Heart right ventricle (tissue), 16 donors: ENCODE measurements at regions not wholly inside any gene's neighbourhood (a gene's known extent, or its start where the extent isn't known, plus 50 kb on each side); places are given as distances from the start of the nearest gene placed in this dataset.

Source experiments
- ATAC-seq, 8 donors: fragments of 200-7000 bp; cut with Tn5 transposase; one replicate each; pipeline ENCODE4 v1.9.1; 2020; ENCODE audit warnings: mild to moderate bottlenecking in 8 of 8, moderate library complexity in 8 of 8, moderate number of reproducible peaks in 1 of 8
- DNase-seq, 2 donors: peaks; one replicate each; pipeline ENCODE4 v3.0.0-alpha.2; 2020
- H3K27ac ChIP-seq, 10 donors: fragments of 200-600 bp; sonication (generic) in 2 of 10; one replicate each; pipeline versions ENCODE4 v1.5.0 to v1.8.0; 2020 to 2022; ENCODE audit warnings: mild to moderate bottlenecking in 3 of 10
- H3K27me3 ChIP-seq, 7 donors: fragments of 200-600 bp; one replicate each; pipeline ENCODE4 v1.8.0; 2021 to 2022; ENCODE audit warnings: mild to moderate bottlenecking in 2 of 7
- H3K36me3 ChIP-seq, 9 donors: fragments of 200-600 bp; sonication (generic) in 1 of 9; one replicate each; pipeline versions ENCODE4 v1.5.0 to v1.8.0; 2020 to 2022; ENCODE audit warnings: mild to moderate bottlenecking in 2 of 9
- H3K4me1 ChIP-seq, 9 donors: fragments of 200-600 bp; sonication (generic) in 1 of 9; one replicate each; pipeline versions ENCODE4 v1.5.0 to v1.8.0; 2020 to 2022; ENCODE audit warnings: mild to moderate bottlenecking in 4 of 9
- H3K4me3 ChIP-seq, 10 donors: fragments of 200-600 bp; sonication (generic) in 2 of 10; one replicate each; pipeline versions ENCODE4 v1.5.0 to v1.8.0; 2020 to 2022; ENCODE audit warnings: mild to moderate bottlenecking in 7 of 10, moderate library complexity in 2 of 10
- H3K9me3 ChIP-seq, 11 donors: fragments of 200-600 bp in 10 of 11; sonication (generic) in 2 of 11; one replicate each; pipeline versions ENCODE4 v1.5.0 to v1.8.0; 2013 to 2022; ENCODE audit warnings: mild to moderate bottlenecking in 2 of 11, control low read depth in 1 of 11, moderate library complexity in 1 of 11
- CTCF ChIP-seq, 9 donors: fragments of 200-600 bp; sonication (generic) in 2 of 9; IDR thresholded peaks; one replicate each; pipeline versions ENCODE4 v1.5.0 to v1.8.0; 2021 to 2022; ENCODE audit warnings: antibody characterized with exemption in 9 of 9, mild to moderate bottlenecking in 5 of 9, moderate library complexity in 1 of 9
- WGBS, 2 donors: extraction: QIAGEN DNeasy Blood & Tissue Kit; methylation state at CpG; one replicate each; pipeline ENCODE4 v1.1.7; 2013; ENCODE audit warnings: inconsistent platforms in 1 of 2; 5-methylcytosine and 5-hydroxymethylcytosine counted together
- intact Hi-C, 10 donors: fragments of 100-400 bp; cut with DNase I; formaldehyde crosslinking; loops; one replicate each; pipeline versions ENCODE4 v1.11.1 to v1.14.2; 2022
- donor health status: Arrhythmogenic right ventricular cardiomyopathy.
- donor health status: ischemic (EF 13 %, LVEDD 7.1; RV severe dilation, severe dysfunction).
- donor health status: healthy with polysubstance abuse.
- donor health status: DM: no; HTN: yes; CAD: no.
- donor health status: DM: no; HTN: no; CAD: no.
- donor health status: ischemic (EF 25% LVEDD 6.9; RV normal size, moderate dysfunction).
- donor health status: ischemic (EF 25% LVEDD 5.7; RV mildly dilated, moderate dysfunction).
- donor health status: healthy.
- donor health status: DM: yes; HTN: yes; CAD: no.
- donor health status: Ischemic cardiomyopathy.
- donor health status: ischemic (EF 35%, LVEDD 5.7; RV mildly dilated, moderate dysfunction).
- donor health status: nonischemic (EF 11% LVEDD 7.7; RV severe dilation, severe dysfunction).
- donor health status: DM: yes; HTN: yes; CAD: no.
- donor health status: PGD.
- donor health status: ischemic (EF 29% LVEDD 5.4; RV normal size, mild dysfunction).
- donor health status: nonischemic (EF 23%, LVEDD 6.1; RV moderate dilation, normal function).

GRCh38 chr2:128475427-128476211 is 157.0 kb upstream of the HS6ST1 start:
- peaks cover 0 to 2% (median under 1%) of the 10 kb centered on the region in 11 donors for H3K9me3 ChIP-seq

GRCh38 chr2:128477026-128477820 is 158.6 kb upstream of the HS6ST1 start:
- Histone ChIP-seq H3K4me1 (peaks cover 0 to 20% (median 14%) of the 10 kb centered on the region in 9 donors), H3K27ac (no peak overlapping the region), H3K4me3 (no peak overlapping the region), H3K27me3 (peaks cover 0 to 10% (median 0%) of the 10 kb centered on the region in 7 donors), H3K36me3 (no peaks in the 10 kb centered on the region), H3K9me3 (peaks cover 0 to 15% (median 4%) of the 10 kb centered on the region in 11 donors)
- 91% methylated on average over 12 of the region's 12 CpGs for WGBS, 2 donors
- TF ChIP-seq CTCF (IDR thresholded peaks at IDR 0.05), result no peak
- intact Hi-C loops, result no loop called here
- DNase-seq (no peak), ATAC-seq (no peak)

More at GRCh38 chr2:128475427-128476211, 157.0 kb upstream of the HS6ST1 start:
- Histone ChIP-seq H3K27me3 (peaks cover 0 to 10% (median 0%) of the 10 kb centered on the region in 7 donors), H3K36me3 (no peaks in the 10 kb centered on the region), H3K4me3 (no peak overlapping the region), H3K4me1 (peaks cover 0 to 20% (median 14%) of the 10 kb centered on the region in 9 donors), H3K27ac (no peak overlapping the region)
- intact Hi-C loops, result no loop called here
- TF ChIP-seq CTCF (IDR thresholded peaks at IDR 0.05), result no peak
- DNase-seq (no peak), ATAC-seq (no peak)
- 94 to 96% methylated on average over 17 of the region's 17 CpGs for WGBS, 2 donors

GRCh38 chr2:128477891-128478290 is 159.2 kb upstream of the HS6ST1 start:
- no peak overlapping the region for H3K4me3 ChIP-seq

More at GRCh38 chr2:128477891-128478290, 159.2 kb upstream of the HS6ST1 start:
- intact Hi-C loops, result no loop called here
- ATAC-seq (no peak), DNase-seq (no peak)
- peaks cover 0 to 18% (median 4%) of the 10 kb centered on the region in 11 donors for H3K9me3 ChIP-seq
- no peak for TF ChIP-seq CTCF (IDR thresholded peaks at IDR 0.05)
- no peak overlapping the region for H3K27ac ChIP-seq
- WGBS, 2 donors, result 96 to 98% methylated on average over 2 of the region's 2 CpGs
- H3K36me3 ChIP-seq, result no peaks in the 10 kb centered on the region
- H3K27me3 ChIP-seq, result peaks cover 0 to 10% (median 0%) of the 10 kb centered on the region in 7 donors
- peaks cover 0 to 15% (median 10%) of the 10 kb centered on the region in 9 donors for H3K4me1 ChIP-seq
